NCI-H2196 (cell line): ENCODE measurements at regions not wholly inside any gene's neighbourhood (a gene's known extent, or its start where the extent isn't known, plus 50 kb on each side); places are given as distances from the start of the nearest gene placed in this dataset.
"Not testable (repeated sequence)": the region's sequence is repeated elsewhere in the genome, so short reads cannot be mapped to it uniquely, and the experiment has no call there.

Source experiments
- DNase-seq: peaks from one replicate; lab custom pipeline; 2025; ENCODE audit not compliant: unreplicated experiment; lab: John Stamatoyannopoulos, UW

GRCh38 chr12:9413862-9414261 lies 193.9 kb downstream of the KLRB1 start:
- not testable (repeated sequence) for DNase-seq

- not testable (repeated sequence) for DNase-seq
Observed at GRCh38 chr12:9412459-9412858, 195.3 kb downstream of the KLRB1 start.

- DNase-seq = not testable (repeated sequence)
Observed at GRCh38 chr12:9411616-9412268, 196.0 kb downstream of the KLRB1 start.

GRCh38 chr12:9407425-9407748 lies 199.2 kb upstream of the PZP start:
- not testable (repeated sequence) for DNase-seq

GRCh38 chr12:9406564-9407424 lies 198.6 kb upstream of the PZP start:
- DNase-seq = no peak

- DNase-seq = no peak
Observed at GRCh38 chr12:9405886-9406563, 197.8 kb upstream of the PZP start.

GRCh38 chr12:9404469-9405260 lies 196.5 kb upstream of the PZP start:
- DNase-seq = no peak

GRCh38 chr12:9404031-9404430 lies 195.8 kb upstream of the PZP start:
- DNase-seq = no peak

GRCh38 chr12:9402432-9403040 lies 194.3 kb upstream of the PZP start:
- not testable (repeated sequence) for DNase-seq

- DNase-seq = not testable (repeated sequence)
Observed at GRCh38 chr12:9396367-9396766, 188.2 kb upstream of the PZP start.

GRCh38 chr12:9395220-9395619 lies 187.0 kb upstream of the PZP start:
- not testable (repeated sequence) for DNase-seq

- no peak for DNase-seq
Observed at GRCh38 chr12:9392842-9393241, 184.6 kb upstream of the PZP start.

GRCh38 chr12:9391815-9392214 lies 183.6 kb upstream of the PZP start:
- DNase-seq = no peak

GRCh38 chr12:9390761-9391160 lies 182.6 kb upstream of the PZP start:
- no peak for DNase-seq

GRCh38 chr12:9389796-9390195 lies 181.6 kb upstream of the PZP start:
- DNase-seq = no peak

- DNase-seq = no peak
Observed at GRCh38 chr12:9388379-9388778, 180.2 kb upstream of the PZP start.

GRCh38 chr12:9387450-9387849 lies 179.3 kb upstream of the PZP start:
- DNase-seq = no peak

- no peak for DNase-seq
Observed at GRCh38 chr12:9383585-9383984, 175.4 kb upstream of the PZP start.

- no peak for DNase-seq
Observed at GRCh38 chr12:9381619-9382018, 173.4 kb upstream of the PZP start.

- DNase-seq = no peak
Observed at GRCh38 chr12:9380650-9381049, 172.5 kb upstream of the PZP start.
